ENCODE measurements at regions not wholly inside any gene's neighbourhood (a gene's known extent, or its start where the extent isn't known, plus 50 kb on each side); places are given as distances from the start of the nearest gene placed in this dataset.
A peak's percentile ranks its signal among the peaks of the same experiment; 100 is the strongest.

DNA sequence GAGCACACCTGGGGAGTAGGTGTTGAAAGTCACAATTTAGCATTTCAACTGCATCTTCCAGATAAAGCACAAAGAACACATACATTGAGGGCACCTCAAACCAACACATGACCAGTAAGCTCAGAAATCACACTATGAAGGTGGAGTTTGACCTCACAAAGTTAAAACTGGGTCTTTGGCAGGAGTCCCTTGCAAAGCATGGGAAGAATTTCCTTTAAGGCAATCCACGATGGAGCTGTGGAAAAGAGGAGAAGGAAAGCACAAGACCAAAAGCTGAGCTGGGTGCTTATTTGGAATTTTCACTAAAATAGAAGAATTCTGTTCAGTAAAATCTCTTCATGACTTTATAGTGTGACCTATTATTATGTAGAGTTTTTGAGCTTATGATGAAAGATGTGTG, 212.9 kb upstream of the APCDD1 start:
- H3K9ac ChIP-seq (ENCODE audit: low read length in 3 of 3) = no peak overlapping the region
- no peak overlapping the region for H3K4me3 ChIP-seq (ENCODE audit: low read length in 3 of 3)
- no peak overlapping the region for H3K27ac ChIP-seq (ENCODE audit: low read depth in 2 of 2, low read length in 2 of 2)
- peaks cover 0 to 7% (median 2%) of the 10 kb centered on the region in 3 donors for H3K4me1 ChIP-seq (ENCODE audit: control insufficient read depth in 2 of 3, insufficient read depth in 2 of 3, low read depth in 1 of 3, low read length in 3 of 3)
- H3K27me3 ChIP-seq (ENCODE audit: control insufficient read depth, insufficient read depth, low read length) = no peaks in the 10 kb centered on the region
- DNase-seq = peak in 1 of 5 donors; percentile 34
- H3K9me3 ChIP-seq (ENCODE audit: control insufficient read depth in 2 of 3, insufficient read depth in 1 of 3, low read length in 3 of 3) = no peaks in the 10 kb centered on the region
- FAIRE-seq = no peak
- H3K36me3 ChIP-seq (ENCODE audit: control insufficient read depth in 2 of 3, insufficient read depth in 3 of 3, low read length in 3 of 3) = no peaks in the 10 kb centered on the region
- TF ChIP-seq CTCF (IDR thresholded peaks at IDR 0.05; ENCODE audit: borderline replicate concordance, extremely low read depth, insufficient read depth) = no peak
- intact Hi-C loops (cut with DNase I) = no loop called here

GRCh38 chr18:10242936-10243680, 211.3 kb upstream of the APCDD1 start:
- FAIRE-seq = no peak
- peak in 2 of 5 donors; percentile 42 to 57 for DNase-seq

DNA sequence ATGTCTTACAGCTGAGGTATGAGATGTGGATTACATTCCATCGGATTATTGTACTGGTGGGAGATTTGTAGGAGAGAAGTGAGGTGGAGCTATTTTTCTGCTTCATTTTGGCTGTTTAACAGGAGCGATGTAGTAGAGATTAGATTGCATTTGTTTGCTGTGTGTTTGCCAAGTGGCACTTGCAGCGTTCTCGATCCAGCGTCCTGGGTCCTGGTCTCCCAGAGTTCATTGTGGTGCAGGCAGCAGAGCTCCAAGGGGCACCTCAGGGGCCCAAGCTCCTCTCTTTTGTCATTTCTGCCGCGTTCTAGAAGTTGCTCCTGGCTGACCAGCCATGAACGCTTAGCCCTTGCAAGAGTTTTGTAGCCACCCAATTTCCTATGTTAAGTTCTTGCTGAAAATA, 210.1 kb upstream of the APCDD1 start:
- intact Hi-C loops (cut with DNase I) = no loop called here
- Histone ChIP-seq H3K36me3 (ENCODE audit: control insufficient read depth in 2 of 3, insufficient read depth in 3 of 3, low read length in 3 of 3) (no peaks in the 10 kb centered on the region), H3K4me1 (ENCODE audit: control insufficient read depth in 2 of 3, insufficient read depth in 2 of 3, low read depth in 1 of 3, low read length in 3 of 3) (peaks cover 0 to 7% (median 2%) of the 10 kb centered on the region in 3 donors), H3K27ac (ENCODE audit: low read depth in 2 of 2, low read length in 2 of 2) (no peak overlapping the region), H3K9ac (ENCODE audit: low read length in 3 of 3) (no peak overlapping the region), H3K4me3 (ENCODE audit: low read length in 3 of 3) (no peak overlapping the region), H3K27me3 (ENCODE audit: control insufficient read depth, insufficient read depth, low read length) (no peaks in the 10 kb centered on the region), H3K9me3 (ENCODE audit: control insufficient read depth in 2 of 3, insufficient read depth in 1 of 3, low read length in 3 of 3) (no peaks in the 10 kb centered on the region)
- FAIRE-seq (no peak), DNase-seq (no peak)
- TF ChIP-seq CTCF (IDR thresholded peaks at IDR 0.05; ENCODE audit: borderline replicate concordance, extremely low read depth, insufficient read depth) = no peak

More at GRCh38 chr18:10242936-10243680, 211.3 kb upstream of the APCDD1 start:
- intact Hi-C loops (cut with DNase I) = no loop called here
- H3K4me3 ChIP-seq (ENCODE audit: low read length in 3 of 3) = no peak overlapping the region
- H3K27me3 ChIP-seq (ENCODE audit: control insufficient read depth, insufficient read depth, low read length) = no peaks in the 10 kb centered on the region
- peaks cover 0 to 7% (median 2%) of the 10 kb centered on the region in 3 donors for H3K4me1 ChIP-seq (ENCODE audit: control insufficient read depth in 2 of 3, insufficient read depth in 2 of 3, low read depth in 1 of 3, low read length in 3 of 3)
- no peaks in the 10 kb centered on the region for H3K36me3 ChIP-seq (ENCODE audit: control insufficient read depth in 2 of 3, insufficient read depth in 3 of 3, low read length in 3 of 3)
- H3K27ac ChIP-seq (ENCODE audit: low read depth in 2 of 2, low read length in 2 of 2) = no peak overlapping the region
- no peaks in the 10 kb centered on the region for H3K9me3 ChIP-seq (ENCODE audit: control insufficient read depth in 2 of 3, insufficient read depth in 1 of 3, low read length in 3 of 3)
- no peak for TF ChIP-seq CTCF (IDR thresholded peaks at IDR 0.05; ENCODE audit: borderline replicate concordance, extremely low read depth, insufficient read depth)
- no peak overlapping the region for H3K9ac ChIP-seq (ENCODE audit: low read length in 3 of 3)

Measured in kidney (tissue), 13 donors.